ENCODE measurements at regions not wholly inside any gene's neighbourhood (a gene's known extent, or its start where the extent isn't known, plus 50 kb on each side); places are given as distances from the start of the nearest gene placed in this dataset.

- DNase-seq (ENCODE audit: low read depth, low spot score) = no peak
- no peaks in the 10 kb centered on the region for H3K36me3 ChIP-seq (ENCODE audit: control insufficient read depth, insufficient read depth, low read length)
- H3K27ac ChIP-seq (ENCODE audit: low read length) = no peak overlapping the region
- no TSS peak for BruUV-seq (replicated peaks)
- no peaks in the 10 kb centered on the region; the same call in 1 of the 2 replicates for H3K9me3 ChIP-seq (ENCODE audit: control insufficient read depth, insufficient read depth, low read depth, low read length)
- ChIA-PET CTCF (no interaction called here), POLR2A (no interaction called here)
- H3K4me1 ChIP-seq (ENCODE audit: control insufficient read depth, insufficient read depth, low read length) = no peaks in the 10 kb centered on the region
- no peak overlapping the region for H3K4me3 ChIP-seq (ENCODE audit: low read depth in 2 of 2, low read length in 2 of 2)
- TF ChIP-seq TCF7L2 (IDR thresholded peaks at IDR 0.05; ENCODE audit: low read depth, low read length) (no peak), SIN3A (IDR thresholded peaks at IDR 0.05; ENCODE audit: borderline replicate concordance, insufficient read depth, low read depth, low read length) (no peak), REST (IDR thresholded peaks at IDR 0.05; ENCODE audit: insufficient read depth in 1 of 2, low read depth in 2 of 2, low read length in 1 of 2) (no peak), CTCF (IDR thresholded peaks at IDR 0.05) (no peak), POLR2AphosphoS5 (IDR thresholded peaks at IDR 0.05; ENCODE audit: low read depth, low read length) (no peak)
- no peaks in the 10 kb centered on the region for H3K27me3 ChIP-seq (ENCODE audit: control insufficient read depth, insufficient read depth, low read length)
- intact Hi-C loops (cut with micrococcal nuclease; ENCODE audit: unreplicated experiment) (no loop called here), in situ Hi-C loops (cut with HindIII; ENCODE audit: low pct_unique_long_range_greater_than_20kb, low sequenced_read_pairs) (no loop called here)
- ATAC-seq = no peak
Measured at GRCh38 chr7:42730586-42730985, 181.3 kb downstream of the C7orf25 start.

DNA sequence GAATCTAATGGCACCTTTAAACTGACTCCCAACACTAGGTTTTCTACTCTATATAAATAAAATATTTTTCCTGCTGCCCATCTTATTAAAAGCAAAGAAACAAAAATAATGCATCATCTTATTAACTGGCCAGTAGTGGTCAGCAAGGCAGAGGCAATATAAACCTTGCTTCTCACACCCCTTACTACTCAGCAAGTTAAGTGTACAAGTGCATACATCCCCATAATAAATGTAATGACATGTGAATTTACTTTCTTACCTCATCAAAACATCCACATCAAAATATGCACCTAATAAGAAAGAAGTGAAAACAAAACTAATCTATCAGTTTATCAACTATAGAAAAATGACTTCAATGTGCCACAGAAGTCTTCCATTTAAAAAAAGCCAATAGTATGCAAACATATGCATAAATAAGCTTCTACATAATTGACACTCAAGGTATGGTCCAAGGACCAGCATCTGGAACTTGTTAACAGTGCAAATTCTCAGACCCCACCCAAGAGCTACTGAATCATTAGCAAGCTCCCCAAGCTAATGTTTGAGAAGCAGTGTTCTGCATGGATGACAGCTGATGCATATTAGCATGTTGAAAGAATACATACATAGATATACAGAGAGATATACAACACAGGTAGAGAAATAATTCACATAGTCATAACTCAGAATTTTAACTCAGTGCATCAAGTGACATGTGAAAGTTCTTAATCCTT lies 182.7 kb downstream of the C7orf25 start:
- ChIA-PET CTCF (no interaction called here), POLR2A (no interaction called here)
- H3K4me1 ChIP-seq (ENCODE audit: control insufficient read depth, insufficient read depth, low read length) = no peaks in the 10 kb centered on the region
- H3K9me3 ChIP-seq (ENCODE audit: control insufficient read depth, insufficient read depth, low read depth, low read length) = no peaks in the 10 kb centered on the region; the same call in 1 of the 2 replicates
- DNase-seq (ENCODE audit: low read depth, low spot score) (no peak), ATAC-seq (no peak)
- TF ChIP-seq POLR2AphosphoS5 (IDR thresholded peaks at IDR 0.05; ENCODE audit: low read depth, low read length) = no peak
- no peak for TF ChIP-seq TCF7L2 (IDR thresholded peaks at IDR 0.05; ENCODE audit: low read depth, low read length)
- no peak for TF ChIP-seq SIN3A (IDR thresholded peaks at IDR 0.05; ENCODE audit: borderline replicate concordance, insufficient read depth, low read depth, low read length)
- no peak for TF ChIP-seq REST (IDR thresholded peaks at IDR 0.05; ENCODE audit: insufficient read depth in 1 of 2, low read depth in 2 of 2, low read length in 1 of 2)
- no peak for TF ChIP-seq CTCF (IDR thresholded peaks at IDR 0.05)
- no peaks in the 10 kb centered on the region for H3K36me3 ChIP-seq (ENCODE audit: control insufficient read depth, insufficient read depth, low read length)
- H3K4me3 ChIP-seq (ENCODE audit: low read depth in 2 of 2, low read length in 2 of 2) = no peak overlapping the region
- in situ Hi-C loops (cut with HindIII; ENCODE audit: low pct_unique_long_range_greater_than_20kb, low sequenced_read_pairs) (no loop called here), intact Hi-C loops (cut with micrococcal nuclease; ENCODE audit: unreplicated experiment) (no loop called here)
- H3K27ac ChIP-seq (ENCODE audit: low read length) = no peak overlapping the region
- H3K27me3 ChIP-seq (ENCODE audit: control insufficient read depth, insufficient read depth, low read length) = no peaks in the 10 kb centered on the region
- no TSS peak for BruUV-seq (replicated peaks)
